ENCODE measurements at regions not wholly inside any gene's neighbourhood (a gene's known extent, or its start where the extent isn't known, plus 50 kb on each side); places are given as distances from the start of the nearest gene placed in this dataset.

GRCh38 chr13:68170961-68171360, 940.8 kb upstream of the PCDH9 start:
- TF ChIP-seq, protein P1, sequence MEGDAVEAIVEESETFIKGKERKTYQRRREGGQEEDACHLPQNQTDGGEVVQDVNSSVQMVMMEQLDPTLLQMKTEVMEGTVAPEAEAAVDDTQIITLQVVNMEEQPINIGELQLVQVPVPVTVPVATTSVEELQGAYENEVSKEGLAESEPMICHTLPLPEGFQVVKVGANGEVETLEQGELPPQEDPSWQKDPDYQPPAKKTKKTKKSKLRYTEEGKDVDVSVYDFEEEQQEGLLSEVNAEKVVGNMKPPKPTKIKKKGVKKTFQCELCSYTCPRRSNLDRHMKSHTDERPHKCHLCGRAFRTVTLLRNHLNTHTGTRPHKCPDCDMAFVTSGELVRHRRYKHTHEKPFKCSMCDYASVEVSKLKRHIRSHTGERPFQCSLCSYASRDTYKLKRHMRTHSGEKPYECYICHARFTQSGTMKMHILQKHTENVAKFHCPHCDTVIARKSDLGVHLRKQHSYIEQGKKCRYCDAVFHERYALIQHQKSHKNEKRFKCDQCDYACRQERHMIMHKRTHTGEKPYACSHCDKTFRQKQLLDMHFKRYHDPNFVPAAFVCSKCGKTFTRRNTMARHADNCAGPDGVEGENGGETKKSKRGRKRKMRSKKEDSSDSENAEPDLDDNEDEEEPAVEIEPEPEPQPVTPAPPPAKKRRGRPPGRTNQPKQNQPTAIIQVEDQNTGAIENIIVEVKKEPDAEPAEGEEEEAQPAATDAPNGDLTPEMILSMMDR (IDR thresholded peaks at IDR 0.05; ENCODE audit: extremely low read depth, insufficient read depth, missing control alignments): no peak
- in situ Hi-C loops (cut with MboI; ENCODE audit: low pct_unique_long_range_greater_than_20kb, low sequenced_read_pairs, unreplicated experiment): no loop called here
- DNase-seq (ENCODE audit: low spot score): no peak

GRCh38 chr13:68168448-68168847, 938.3 kb upstream of the PCDH9 start:
- TF ChIP-seq, protein P1 (IDR thresholded peaks at IDR 0.05; ENCODE audit: extremely low read depth, insufficient read depth, missing control alignments): no peak
- no peak for DNase-seq (ENCODE audit: low spot score)
- in situ Hi-C loops (cut with MboI; ENCODE audit: low pct_unique_long_range_greater_than_20kb, low sequenced_read_pairs, unreplicated experiment): no loop called here

DNA sequence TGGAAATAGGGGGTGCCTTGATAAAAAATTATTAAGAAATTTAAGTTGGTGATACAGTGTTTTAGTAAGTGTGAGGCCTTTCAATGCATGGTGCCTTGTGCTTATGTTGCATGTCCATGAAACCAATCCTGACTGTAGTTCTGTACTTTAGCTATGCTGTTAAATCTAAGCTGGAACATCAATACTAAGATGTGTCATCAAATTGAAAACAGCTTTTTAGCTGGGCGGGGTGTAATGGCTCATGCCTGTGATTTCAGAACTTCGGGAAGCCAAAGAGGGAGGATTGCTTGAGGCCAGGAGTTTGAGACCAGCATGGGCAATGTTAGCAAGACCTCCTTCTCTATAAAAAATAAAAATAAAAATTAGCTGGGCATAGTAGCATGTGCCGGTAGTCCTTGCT, 930.3 kb upstream of the PCDH9 start:
- DNase-seq (ENCODE audit: low spot score): no peak
- in situ Hi-C loops (cut with MboI; ENCODE audit: low pct_unique_long_range_greater_than_20kb, low sequenced_read_pairs, unreplicated experiment): no loop called here
- TF ChIP-seq, protein P1 (IDR thresholded peaks at IDR 0.05; ENCODE audit: extremely low read depth, insufficient read depth, missing control alignments): no peak

- in situ Hi-C loops (cut with MboI; ENCODE audit: low pct_unique_long_range_greater_than_20kb, low sequenced_read_pairs, unreplicated experiment): no loop called here
- TF ChIP-seq, protein P1 (IDR thresholded peaks at IDR 0.05; ENCODE audit: extremely low read depth, insufficient read depth, missing control alignments): no peak
- no peak for DNase-seq (ENCODE audit: low spot score)
These were observed 922.3 kb upstream of the PCDH9 start for GRCh38 chr13:68152414-68152813.

DNA sequence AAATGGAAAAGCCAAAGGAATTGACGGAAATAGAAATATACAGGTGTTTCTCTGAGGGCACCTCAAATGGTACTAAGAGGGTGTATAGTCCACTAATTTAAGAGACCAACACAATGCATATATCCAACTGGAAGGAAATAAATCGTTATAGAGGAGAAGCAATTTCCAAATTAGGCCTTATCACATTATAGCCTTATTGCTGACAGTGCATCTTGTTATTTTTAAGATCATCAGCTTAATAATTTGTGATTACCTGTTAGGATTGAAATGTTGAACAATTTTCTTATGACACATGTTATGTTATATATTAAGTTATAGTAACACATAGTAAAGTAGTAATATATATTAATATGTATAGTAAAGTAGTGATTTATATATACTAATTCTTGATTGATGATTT, 915.7 kb upstream of the PCDH9 start:
- no peak for DNase-seq (ENCODE audit: low spot score)
- in situ Hi-C loops (cut with MboI; ENCODE audit: low pct_unique_long_range_greater_than_20kb, low sequenced_read_pairs, unreplicated experiment): no loop called here
- TF ChIP-seq, protein P1 (IDR thresholded peaks at IDR 0.05; ENCODE audit: extremely low read depth, insufficient read depth, missing control alignments): no peak

- in situ Hi-C loops (cut with MboI; ENCODE audit: low pct_unique_long_range_greater_than_20kb, low sequenced_read_pairs, unreplicated experiment): no loop called here
- TF ChIP-seq, protein P1 (IDR thresholded peaks at IDR 0.05; ENCODE audit: extremely low read depth, insufficient read depth, missing control alignments): no peak
These were observed 898.3 kb upstream of the PCDH9 start for GRCh38 chr13:68128297-68128915.

More at GRCh38 chr13:68128297-68128915, 898.3 kb upstream of the PCDH9 start:
- DNase-seq (ENCODE audit: low spot score): no peak

Data from GM13977 (cell line).